Spleen (tissue), 11 donors: ENCODE measurements at regions not wholly inside any gene's neighbourhood (a gene's known extent, or its start where the extent isn't known, plus 50 kb on each side); places are given as distances from the start of the nearest gene placed in this dataset.

ENCODE experiments used
- DNase-seq: peaks from one replicate; pipeline ENCODE4 v3.0.0-alpha.2; 2020
- H3K27ac ChIP-seq, 8 donors: fragments of 200-600 bp; sonication (generic) in 7 of 8; 1 replicate in 4 of 8; 2 replicates in 4 of 8; pipeline versions ENCODE4 v1.5.0 to v1.8.0; 2016 to 2021; ENCODE audit warnings: inconsistent platforms in 4 of 8, mild to moderate bottlenecking in 4 of 8, moderate library complexity in 1 of 8
- H3K27me3 ChIP-seq, 7 donors: fragments of 200-600 bp; sonication (generic) in 6 of 7; replicated peaks in 1 of 7; 1 replicate in 4 of 7; 2 replicates in 3 of 7; pipeline versions ENCODE4 v1.5.0 to v1.8.0; 2016 to 2021; ENCODE audit warnings: inconsistent platforms in 3 of 7, mild to moderate bottlenecking in 1 of 7
- H3K36me3 ChIP-seq, 6 donors: fragments of 200-600 bp; sonication (generic) in 5 of 6; 1 replicate in 4 of 6; 2 replicates in 2 of 6; pipeline versions ENCODE4 v1.5.0 to v1.8.0; 2016 to 2021; ENCODE audit warnings: inconsistent platforms in 2 of 6
- H3K4me1 ChIP-seq, 6 donors: fragments of 200-600 bp; sonication (generic) in 5 of 6; 1 replicate in 3 of 6; 2 replicates in 3 of 6; pipeline versions ENCODE4 v1.5.0 to v1.8.0; 2016 to 2021; ENCODE audit warnings: inconsistent platforms in 3 of 6
- H3K4me3 ChIP-seq, 8 donors: fragments of 200-600 bp; sonication (generic) in 7 of 8; 1 replicate in 4 of 8; 2 replicates in 4 of 8; pipeline versions ENCODE4 v1.5.0 to v1.8.0; 2016 to 2021; ENCODE audit warnings: inconsistent platforms in 4 of 8, mild to moderate bottlenecking in 4 of 8, moderate library complexity in 2 of 8
- H3K9me3 ChIP-seq, 8 donors: fragments of 200-600 bp; sonication (generic) in 7 of 8; 1 replicate in 4 of 8; 2 replicates in 4 of 8; pipeline versions ENCODE4 v1.5.0 to v1.8.0; 2016 to 2021; ENCODE audit warnings: inconsistent platforms in 4 of 8
- POLR2A ChIP-seq, 3 donors: fragments of 450-650 bp; IDR thresholded peaks; one replicate each; pipeline ENCODE4 v1.5.1; 2017; ENCODE audit warnings: antibody characterized with exemption in 3 of 3, mild to moderate bottlenecking in 1 of 3
- POLR2AphosphoS5 ChIP-seq, 3 donors: sonication (generic); formaldehyde crosslinking; IDR thresholded peaks; one replicate each; pipeline ENCODE4 v1.5.1; 2017; ENCODE audit warnings: antibody characterized with exemption in 3 of 3
- WGBS, 5 donors: extraction: QIAGEN DNeasy Blood & Tissue Kit in 3 of 5; methylation state at CpG; one replicate each; pipeline versions ENCODE4 v1.1.5 to v1.1.7; 2013 to 2018; 5-methylcytosine and 5-hydroxymethylcytosine counted together
- intact Hi-C: fragments of 100-400 bp; cut with DNase I; formaldehyde crosslinking; loops from one replicate; pipeline ENCODE4 v1.15.0; 2023; ENCODE audit warnings: low total_unique reads
- TF ChIP-seq, protein P1 (sequence below), 11 experiments: fragments of 200-600 bp in 7 of 11; fragments of 450-650 bp in 4 of 11; sonication (generic) in 4 of 11; IDR thresholded peaks in 8 of 11; conservative IDR thresholded peaks in 3 of 11; 1 replicate in 7 of 11; 2 replicates in 4 of 11; pipeline versions ENCODE4 v1.4.0 to v1.8.0; 2016 to 2021; ENCODE audit warnings: antibody characterized with exemption in 11 of 11, inconsistent platforms in 4 of 11, mild to moderate bottlenecking in 1 of 11
- donor health status: healthy with polysubstance abuse.
- donor health status: DM: no; HTN: no; CAD: no; lungs with moderate emphysema.
- donor health status: DM: no; HTN: no; CAD: no.
- donor health status: Bipolar disorder and iron deficiency.
- donor health status: healthy.
- donor health status: DM: no; HTN: no; CAD: no.
- donor health status: DM: yes; HTN: yes; CAD: no.

DNA sequence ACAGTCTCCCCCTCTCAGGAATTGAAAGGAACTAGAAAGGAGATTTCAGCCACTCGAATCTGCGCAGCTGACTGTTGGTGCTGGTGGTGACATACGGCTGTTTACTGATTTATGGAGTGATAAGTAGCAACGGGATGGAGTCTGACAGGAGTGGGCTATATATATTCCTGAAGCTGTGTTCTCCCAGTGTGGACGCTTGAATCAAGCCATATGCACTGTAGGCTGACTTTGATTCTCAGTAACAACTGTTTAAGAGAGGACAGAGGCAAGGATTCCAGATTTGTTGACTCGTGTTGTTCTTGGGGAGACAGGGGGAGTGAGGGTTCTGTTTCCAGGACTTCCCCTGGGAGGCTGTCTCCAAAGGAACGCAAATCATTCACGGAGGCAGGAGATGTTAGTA lies 260.1 kb upstream of the AUTS2 start:
- peaks cover 0 to 8% (median 0%) of the 10 kb centered on the region in 7 donors for H3K27me3 ChIP-seq

DNA sequence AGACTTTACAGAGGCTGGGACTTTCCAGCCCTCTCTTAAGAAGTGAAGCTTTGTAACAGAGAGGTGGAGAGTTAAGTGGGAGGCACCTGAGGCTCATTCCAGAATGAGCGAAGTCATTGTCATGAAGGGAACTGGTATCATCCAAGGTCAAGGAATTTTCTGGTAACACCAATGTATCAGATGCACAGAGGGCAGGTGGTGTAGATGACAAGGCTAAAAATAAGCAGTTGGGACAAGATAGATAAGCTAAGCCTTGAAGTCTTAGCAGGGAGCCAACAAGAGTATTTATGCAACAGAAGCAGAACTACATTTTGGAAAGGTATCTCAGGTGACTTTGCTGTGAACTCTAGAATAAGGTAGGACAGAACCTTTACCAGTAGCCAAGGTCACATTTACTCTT lies 257.0 kb upstream of the AUTS2 start:
- intact Hi-C loops = no loop called here
- H3K9me3 ChIP-seq = peaks cover 0 to 18% (median 4%) of the 10 kb centered on the region in 8 donors
- H3K27ac ChIP-seq = no peak overlapping the region
- H3K4me3 ChIP-seq = no peak overlapping the region
- no peak for DNase-seq
- H3K4me1 ChIP-seq = no peaks in the 10 kb centered on the region
- TF ChIP-seq, protein P1, sequence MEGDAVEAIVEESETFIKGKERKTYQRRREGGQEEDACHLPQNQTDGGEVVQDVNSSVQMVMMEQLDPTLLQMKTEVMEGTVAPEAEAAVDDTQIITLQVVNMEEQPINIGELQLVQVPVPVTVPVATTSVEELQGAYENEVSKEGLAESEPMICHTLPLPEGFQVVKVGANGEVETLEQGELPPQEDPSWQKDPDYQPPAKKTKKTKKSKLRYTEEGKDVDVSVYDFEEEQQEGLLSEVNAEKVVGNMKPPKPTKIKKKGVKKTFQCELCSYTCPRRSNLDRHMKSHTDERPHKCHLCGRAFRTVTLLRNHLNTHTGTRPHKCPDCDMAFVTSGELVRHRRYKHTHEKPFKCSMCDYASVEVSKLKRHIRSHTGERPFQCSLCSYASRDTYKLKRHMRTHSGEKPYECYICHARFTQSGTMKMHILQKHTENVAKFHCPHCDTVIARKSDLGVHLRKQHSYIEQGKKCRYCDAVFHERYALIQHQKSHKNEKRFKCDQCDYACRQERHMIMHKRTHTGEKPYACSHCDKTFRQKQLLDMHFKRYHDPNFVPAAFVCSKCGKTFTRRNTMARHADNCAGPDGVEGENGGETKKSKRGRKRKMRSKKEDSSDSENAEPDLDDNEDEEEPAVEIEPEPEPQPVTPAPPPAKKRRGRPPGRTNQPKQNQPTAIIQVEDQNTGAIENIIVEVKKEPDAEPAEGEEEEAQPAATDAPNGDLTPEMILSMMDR (IDR thresholded peaks at IDR 0.05 in 8 of 11, conservative IDR thresholded peaks at IDR 0.05 in 3 of 11) = no peak
- TF ChIP-seq POLR2A (IDR thresholded peaks at IDR 0.05) (no peak), POLR2AphosphoS5 (IDR thresholded peaks at IDR 0.05) (no peak)
- peaks cover 0 to 8% (median 0%) of the 10 kb centered on the region in 7 donors for H3K27me3 ChIP-seq
- no peaks in the 10 kb centered on the region for H3K36me3 ChIP-seq
- 85 to 100% (median 95%) methylated on average over 1 of the region's 1 CpG for WGBS, 5 donors

More for the DNA sequence above, 260.1 kb upstream of the AUTS2 start:
- Histone ChIP-seq H3K27ac (no peak overlapping the region), H3K4me1 (no peaks in the 10 kb centered on the region), H3K4me3 (no peak overlapping the region), H3K9me3 (peaks cover 0 to 5% (median 0%) of the 10 kb centered on the region in 8 donors), H3K36me3 (no peaks in the 10 kb centered on the region)
- TF ChIP-seq, protein P1 (IDR thresholded peaks at IDR 0.05 in 8 of 11, conservative IDR thresholded peaks at IDR 0.05 in 3 of 11) = no peak
- no peak for TF ChIP-seq POLR2AphosphoS5 (IDR thresholded peaks at IDR 0.05)
- no peak for TF ChIP-seq POLR2A (IDR thresholded peaks at IDR 0.05)
- no peak for DNase-seq
- intact Hi-C loops = no loop called here
- 23 to 42% (median 31%) methylated on average over 8 of the region's 8 CpGs for WGBS, 5 donors

DNA sequence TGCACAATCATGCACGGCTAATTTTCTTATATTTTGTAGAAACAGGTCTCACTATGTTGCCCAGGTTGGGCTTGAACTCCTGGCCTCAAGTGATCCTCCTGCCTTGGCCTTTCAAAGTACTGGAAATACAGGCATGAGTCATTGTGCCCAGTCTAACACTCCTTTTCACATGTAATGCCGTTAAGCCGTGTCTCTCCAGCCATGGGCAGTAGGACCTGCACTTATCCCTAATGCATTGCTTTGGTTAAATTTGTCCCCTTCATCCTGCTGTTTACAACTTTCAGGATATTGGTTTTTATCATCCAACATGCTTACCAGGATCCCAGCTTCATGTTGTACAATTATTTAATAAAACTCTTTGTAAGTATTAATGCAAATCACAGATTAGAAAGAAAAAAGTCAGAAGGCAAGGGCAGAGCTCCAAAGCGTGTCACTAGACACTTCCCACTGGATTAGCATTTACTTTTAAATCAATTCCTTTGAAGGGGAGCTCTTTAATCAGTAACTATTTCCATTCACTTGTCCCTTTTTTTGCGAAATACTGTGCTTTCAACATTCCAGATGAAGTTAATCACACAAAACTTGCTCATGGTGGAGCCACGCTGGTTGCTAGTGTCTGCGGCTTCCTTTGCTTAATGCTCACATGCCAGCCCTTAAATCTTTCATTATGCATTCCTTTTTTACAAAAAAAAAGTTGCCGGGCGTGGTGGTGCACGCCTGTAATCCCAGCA lies 256.0 kb upstream of the AUTS2 start:
- H3K27ac ChIP-seq = no peak overlapping the region
- 84 to 90% (median 87%) methylated on average over 10 of the region's 10 CpGs for WGBS, 5 donors
- intact Hi-C loops = no loop called here
- H3K9me3 ChIP-seq = peaks cover 0 to 18% (median 4%) of the 10 kb centered on the region in 8 donors
- H3K36me3 ChIP-seq = no peaks in the 10 kb centered on the region
- H3K4me1 ChIP-seq = no peaks in the 10 kb centered on the region
- H3K4me3 ChIP-seq = no peak overlapping the region
- peaks cover 0 to 8% (median 0%) of the 10 kb centered on the region in 7 donors for H3K27me3 ChIP-seq
- TF ChIP-seq, protein P1 (IDR thresholded peaks at IDR 0.05 in 8 of 11, conservative IDR thresholded peaks at IDR 0.05 in 3 of 11) = no peak
- TF ChIP-seq POLR2A (IDR thresholded peaks at IDR 0.05) (no peak), POLR2AphosphoS5 (IDR thresholded peaks at IDR 0.05) (no peak)
- DNase-seq = no peak

DNA sequence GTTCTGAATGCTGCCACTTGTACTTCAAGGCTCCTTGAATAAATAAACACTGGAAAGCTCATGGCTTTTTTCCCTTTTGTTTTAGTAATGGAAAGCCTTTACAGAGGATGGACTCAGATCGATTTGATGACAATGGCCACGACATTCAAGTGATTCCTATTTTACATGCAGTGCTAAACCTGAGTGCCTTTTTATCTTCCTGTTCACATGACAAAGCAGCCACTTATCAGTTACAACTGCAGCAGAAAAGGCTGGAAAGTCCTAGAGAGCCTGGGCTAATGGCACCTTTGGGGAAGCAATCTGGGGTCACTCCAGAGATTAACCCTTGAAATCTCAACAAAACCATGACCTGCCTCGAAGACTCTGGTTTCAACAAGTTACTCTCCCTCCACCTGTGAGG lies 249.0 kb upstream of the AUTS2 start:
- Histone ChIP-seq H3K9me3 (peaks cover 0 to under 1% (median 0%) of the 10 kb centered on the region in 8 donors), H3K36me3 (no peaks in the 10 kb centered on the region), H3K27me3 (peaks cover 0 to 5% (median 0%) of the 10 kb centered on the region in 7 donors), H3K27ac (no peak overlapping the region), H3K4me1 (no peaks in the 10 kb centered on the region), H3K4me3 (no peak overlapping the region)
- DNase-seq = no peak
- WGBS, 5 donors = 24 to 45% (median 30%) methylated on average over 3 of the region's 3 CpGs
- TF ChIP-seq, protein P1 (IDR thresholded peaks at IDR 0.05 in 8 of 11, conservative IDR thresholded peaks at IDR 0.05 in 3 of 11) = no peak
- TF ChIP-seq POLR2A (IDR thresholded peaks at IDR 0.05) = no peak
- no peak for TF ChIP-seq POLR2AphosphoS5 (IDR thresholded peaks at IDR 0.05)
- intact Hi-C loops = no loop called here
